HepG2 (cell line): ENCODE measurements at regions not wholly inside any gene's neighbourhood (a gene's known extent, or its start where the extent isn't known, plus 50 kb on each side); places are given as distances from the start of the nearest gene placed in this dataset.

ENCODE experiments used
- GATAD1 ChIP-seq: IDR thresholded peaks from 2 replicates; pipeline ENCODE4 v1.6.1; 2016; ENCODE audit warnings: missing genetic modification reagents, missing compliant biosample characterization
- NRL ChIP-seq: sonication (generic); formaldehyde crosslinking; IDR thresholded peaks from 2 replicates; pipeline ENCODE4 v1.5.0; 2020; ENCODE audit warnings: missing genetic modification reagents, mild to moderate bottlenecking, moderate library complexity, borderline replicate concordance
- TBP ChIP-seq: sonication (generic); formaldehyde crosslinking; IDR thresholded peaks from 2 replicates; pipeline ENCODE4 v1.5.0; 2020; ENCODE audit warnings: missing genetic modification reagents
- ZMYM4 ChIP-seq: sonication (generic); formaldehyde crosslinking; IDR thresholded peaks from 2 replicates; pipeline ENCODE4 v1.8.1; 2023; ENCODE audit warnings: mild to moderate bottlenecking, missing genetic modification reagents
- ZNF547 ChIP-seq: sonication (generic); formaldehyde crosslinking; IDR thresholded peaks from 2 replicates; pipeline ENCODE4 v1.5.1; 2020; ENCODE audit warnings: mild to moderate bottlenecking, missing genetic modification reagents
- ZNF891 ChIP-seq: sonication (generic); formaldehyde crosslinking; IDR thresholded peaks from 2 replicates; pipeline ENCODE4 v1.5.0; 2020; ENCODE audit warnings: mild to moderate bottlenecking, missing genetic modification reagents
- TF ChIP-seq, protein P1 (sequence below): sonication (generic); formaldehyde crosslinking; IDR thresholded peaks from 2 replicates; pipeline ENCODE4 v1.9.0; 2022; ENCODE audit warnings: low read depth, missing genetic modification reagents
- TF ChIP-seq, protein P2 (sequence below): sonication (generic); formaldehyde crosslinking; IDR thresholded peaks from 2 replicates; pipeline ENCODE4 v1.5.0; 2020; ENCODE audit warnings: missing genetic modification reagents, mild to moderate bottlenecking, borderline replicate concordance
- TF ChIP-seq, protein P3 (sequence below): sonication (generic); formaldehyde crosslinking; IDR thresholded peaks from 2 replicates; pipeline ENCODE4 v1.5.0; 2020; ENCODE audit warnings: mild to moderate bottlenecking, missing genetic modification reagents
- TF ChIP-seq, protein P4 (sequence below): IDR thresholded peaks from 2 replicates; pipeline ENCODE4 v1.6.1; 2018; ENCODE audit warnings: missing genetic modification reagents, mild to moderate bottlenecking, missing compliant biosample characterization
- TF ChIP-seq, protein P5 (sequence below): sonication (generic); formaldehyde crosslinking; IDR thresholded peaks from 2 replicates; pipeline ENCODE4 v1.8.1; 2023; ENCODE audit warnings: mild to moderate bottlenecking, moderate library complexity, missing genetic modification reagents
- TF ChIP-seq, protein P6 (sequence below): sonication (generic); formaldehyde crosslinking; IDR thresholded peaks from 2 replicates; pipeline ENCODE4 v1.4.0; 2020; ENCODE audit warnings: missing genetic modification reagents

DNA sequence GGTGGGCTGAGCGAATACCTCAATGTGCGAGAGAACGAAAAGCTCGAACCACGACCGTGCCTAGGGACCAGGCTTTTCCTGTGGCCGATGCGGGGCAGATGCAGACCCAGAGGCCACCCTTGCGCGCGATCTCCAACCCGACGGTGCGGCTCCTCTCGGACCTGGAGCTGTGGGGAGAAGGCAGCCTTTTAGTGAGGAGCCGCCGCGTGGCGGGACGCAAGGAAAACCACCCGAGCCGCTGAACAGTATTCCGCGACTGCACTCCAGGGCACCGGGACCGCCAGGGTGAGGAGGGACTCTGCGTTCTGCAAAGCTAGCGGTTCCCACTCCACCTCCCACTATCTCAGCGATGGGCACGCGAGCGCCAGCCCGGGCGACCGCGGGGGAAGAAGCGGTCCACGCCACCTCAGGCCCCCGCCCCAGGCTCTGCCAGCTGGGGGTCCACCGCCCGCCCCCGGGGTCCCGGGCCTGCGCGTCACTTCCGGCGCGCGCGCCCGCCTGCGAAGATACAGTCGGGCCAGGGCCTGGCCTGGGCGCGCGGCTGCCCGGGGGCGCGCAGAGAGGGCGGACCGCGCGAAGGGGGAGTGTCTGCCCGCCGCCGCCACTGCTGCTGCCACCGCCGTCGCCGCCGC lies 66.5 kb upstream of the PRKACB start (continued):
- TF ChIP-seq, protein P1, sequence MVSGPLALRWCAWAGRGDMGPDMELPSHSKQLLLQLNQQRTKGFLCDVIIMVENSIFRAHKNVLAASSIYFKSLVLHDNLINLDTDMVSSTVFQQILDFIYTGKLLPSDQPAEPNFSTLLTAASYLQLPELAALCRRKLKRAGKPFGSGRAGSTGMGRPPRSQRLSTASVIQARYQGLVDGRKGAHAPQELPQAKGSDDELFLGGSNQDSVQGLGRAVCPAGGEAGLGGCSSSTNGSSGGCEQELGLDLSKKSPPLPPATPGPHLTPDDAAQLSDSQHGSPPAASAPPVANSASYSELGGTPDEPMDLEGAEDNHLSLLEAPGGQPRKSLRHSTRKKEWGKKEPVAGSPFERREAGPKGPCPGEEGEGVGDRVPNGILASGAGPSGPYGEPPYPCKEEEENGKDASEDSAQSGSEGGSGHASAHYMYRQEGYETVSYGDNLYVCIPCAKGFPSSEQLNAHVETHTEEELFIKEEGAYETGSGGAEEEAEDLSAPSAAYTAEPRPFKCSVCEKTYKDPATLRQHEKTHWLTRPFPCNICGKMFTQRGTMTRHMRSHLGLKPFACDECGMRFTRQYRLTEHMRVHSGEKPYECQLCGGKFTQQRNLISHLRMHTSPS (CRISPR knock-in tag) = peak; percentile 64; the same call in 1 of the 2 replicates
- peak; percentile 70 for TF ChIP-seq NRL (CRISPR knock-in tag)
- TF ChIP-seq, protein P2, sequence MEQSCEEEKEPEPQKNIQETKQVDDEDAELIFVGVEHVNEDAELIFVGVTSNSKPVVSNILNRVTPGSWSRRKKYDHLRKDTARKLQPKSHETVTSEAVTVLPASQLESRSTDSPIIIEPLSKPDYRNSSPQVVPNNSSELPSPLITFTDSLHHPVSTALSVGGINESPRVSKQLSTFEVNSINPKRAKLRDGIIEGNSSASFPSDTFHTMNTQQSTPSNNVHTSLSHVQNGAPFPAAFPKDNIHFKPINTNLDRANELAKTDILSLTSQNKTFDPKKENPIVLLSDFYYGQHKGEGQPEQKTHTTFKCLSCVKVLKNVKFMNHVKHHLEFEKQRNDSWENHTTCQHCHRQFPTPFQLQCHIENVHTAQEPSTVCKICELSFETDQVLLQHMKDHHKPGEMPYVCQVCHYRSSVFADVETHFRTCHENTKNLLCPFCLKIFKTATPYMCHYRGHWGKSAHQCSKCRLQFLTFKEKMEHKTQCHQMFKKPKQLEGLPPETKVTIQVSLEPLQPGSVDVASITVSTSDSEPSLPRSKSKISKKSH (CRISPR knock-in tag) = peak; percentile 47; the same call in 1 of the 2 replicates
- peak; percentile 76; the same call in 1 of the 2 replicates for TF ChIP-seq ZNF891
- TF ChIP-seq, protein P3, sequence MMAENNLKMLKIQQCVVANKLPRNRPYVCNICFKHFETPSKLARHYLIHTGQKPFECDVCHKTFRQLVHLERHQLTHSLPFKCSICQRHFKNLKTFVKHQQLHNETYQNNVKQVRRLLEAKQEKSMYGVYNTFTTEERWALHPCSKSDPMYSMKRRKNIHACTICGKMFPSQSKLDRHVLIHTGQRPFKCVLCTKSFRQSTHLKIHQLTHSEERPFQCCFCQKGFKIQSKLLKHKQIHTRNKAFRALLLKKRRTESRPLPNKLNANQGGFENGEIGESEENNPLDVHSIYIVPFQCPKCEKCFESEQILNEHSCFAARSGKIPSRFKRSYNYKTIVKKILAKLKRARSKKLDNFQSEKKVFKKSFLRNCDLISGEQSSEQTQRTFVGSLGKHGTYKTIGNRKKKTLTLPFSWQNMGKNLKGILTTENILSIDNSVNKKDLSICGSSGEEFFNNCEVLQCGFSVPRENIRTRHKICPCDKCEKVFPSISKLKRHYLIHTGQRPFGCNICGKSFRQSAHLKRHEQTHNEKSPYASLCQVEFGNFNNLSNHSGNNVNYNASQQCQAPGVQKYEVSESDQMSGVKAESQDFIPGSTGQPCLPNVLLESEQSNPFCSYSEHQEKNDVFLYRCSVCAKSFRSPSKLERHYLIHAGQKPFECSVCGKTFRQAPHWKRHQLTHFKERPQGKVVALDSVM = 0 out of 2 replicates have a peak, but pooled peaks have one; percentile 8
- TF ChIP-seq, protein P4, sequence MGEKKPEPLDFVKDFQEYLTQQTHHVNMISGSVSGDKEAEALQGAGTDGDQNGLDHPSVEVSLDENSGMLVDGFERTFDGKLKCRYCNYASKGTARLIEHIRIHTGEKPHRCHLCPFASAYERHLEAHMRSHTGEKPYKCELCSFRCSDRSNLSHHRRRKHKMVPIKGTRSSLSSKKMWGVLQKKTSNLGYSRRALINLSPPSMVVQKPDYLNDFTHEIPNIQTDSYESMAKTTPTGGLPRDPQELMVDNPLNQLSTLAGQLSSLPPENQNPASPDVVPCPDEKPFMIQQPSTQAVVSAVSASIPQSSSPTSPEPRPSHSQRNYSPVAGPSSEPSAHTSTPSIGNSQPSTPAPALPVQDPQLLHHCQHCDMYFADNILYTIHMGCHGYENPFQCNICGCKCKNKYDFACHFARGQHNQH (CRISPR knock-in tag) = 0 out of 2 replicates have a peak, but pooled peaks have one; percentile 20
- TF ChIP-seq ZMYM4 (CRISPR knock-in tag) = peak; percentile 76
- no peak for TF ChIP-seq TBP (CRISPR knock-in tag)
- TF ChIP-seq, protein P5, sequence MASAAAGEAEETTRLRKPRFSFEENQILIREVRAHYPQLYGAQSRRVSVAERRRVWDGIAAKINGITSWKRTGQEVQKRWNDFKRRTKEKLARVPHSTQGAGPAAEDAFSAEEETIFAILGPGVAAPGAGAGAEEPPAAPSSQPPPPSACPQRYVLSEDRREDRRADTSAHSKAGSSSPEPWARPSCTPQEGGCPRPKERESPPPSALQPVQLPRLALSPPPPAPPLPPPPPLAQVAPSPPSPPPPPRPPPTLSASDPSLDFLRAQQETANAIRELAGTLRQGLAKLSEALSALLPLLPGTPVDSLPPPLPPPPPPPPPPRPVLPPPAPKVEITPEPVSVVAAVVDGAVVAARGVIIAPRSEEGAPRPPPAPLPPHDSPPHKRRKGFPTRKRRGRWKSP (CRISPR knock-in tag) = peak; percentile 35; the same call in 1 of the 2 replicates
- TF ChIP-seq GATAD1 (CRISPR knock-in tag) = no peak
- peak; percentile 51; the same call in 1 of the 2 replicates for TF ChIP-seq ZNF547 (CRISPR knock-in tag)
- TF ChIP-seq, protein P6, sequence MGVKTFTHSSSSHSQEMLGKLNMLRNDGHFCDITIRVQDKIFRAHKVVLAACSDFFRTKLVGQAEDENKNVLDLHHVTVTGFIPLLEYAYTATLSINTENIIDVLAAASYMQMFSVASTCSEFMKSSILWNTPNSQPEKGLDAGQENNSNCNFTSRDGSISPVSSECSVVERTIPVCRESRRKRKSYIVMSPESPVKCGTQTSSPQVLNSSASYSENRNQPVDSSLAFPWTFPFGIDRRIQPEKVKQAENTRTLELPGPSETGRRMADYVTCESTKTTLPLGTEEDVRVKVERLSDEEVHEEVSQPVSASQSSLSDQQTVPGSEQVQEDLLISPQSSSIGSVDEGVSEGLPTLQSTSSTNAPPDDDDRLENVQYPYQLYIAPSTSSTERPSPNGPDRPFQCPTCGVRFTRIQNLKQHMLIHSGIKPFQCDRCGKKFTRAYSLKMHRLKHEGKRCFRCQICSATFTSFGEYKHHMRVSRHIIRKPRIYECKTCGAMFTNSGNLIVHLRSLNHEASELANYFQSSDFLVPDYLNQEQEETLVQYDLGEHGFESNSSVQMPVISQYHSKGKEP (CRISPR knock-in tag) = no peak
